Trophoblast cell (in vitro differentiated cells and primary cell): ENCODE measurements at regions not wholly inside any gene's neighbourhood (a gene's known extent, or its start where the extent isn't known, plus 50 kb on each side); places are given as distances from the start of the nearest gene placed in this dataset.

ENCODE experiments used
- DNase-seq, 2 donors: peaks; one replicate each; pipeline ENCODE4 v3.0.0-alpha.2; 2016
- H2AFZ ChIP-seq: 2 replicates; pipeline ENCODE4 v1.6.1; 2013; ENCODE audit warnings: low read length, moderate library complexity, mild to moderate bottlenecking; ENCODE audit not compliant: insufficient read depth, poor library complexity
- H2AK5ac ChIP-seq: 2 replicates; pipeline ENCODE4 v1.6.1; 2013; ENCODE audit warnings: mild to moderate bottlenecking, low read length
- H2BK120ac ChIP-seq: 2 replicates; pipeline ENCODE4 v1.6.1; 2013; ENCODE audit warnings: low read length, mild to moderate bottlenecking, moderate library complexity; ENCODE audit not compliant: insufficient read depth, poor library complexity
- H2BK12ac ChIP-seq: 2 replicates; pipeline ENCODE4 v1.6.1; 2013; ENCODE audit warnings: mild to moderate bottlenecking, low read length, moderate library complexity
- H2BK5ac ChIP-seq: 2 replicates; pipeline ENCODE4 v1.6.1; 2013; ENCODE audit warnings: low read length, low read depth, moderate library complexity, mild to moderate bottlenecking; ENCODE audit not compliant: poor library complexity
- H3K14ac ChIP-seq: 2 replicates; pipeline ENCODE4 v1.6.1; 2013; ENCODE audit warnings: mild to moderate bottlenecking, low read length
- H3K18ac ChIP-seq: 2 replicates; pipeline ENCODE4 v1.6.1; 2013; ENCODE audit warnings: mild to moderate bottlenecking, low read length
- H3K23ac ChIP-seq: 2 replicates; pipeline ENCODE4 v1.6.1; 2013; ENCODE audit warnings: low read length
- H3K27ac ChIP-seq: 2 replicates; pipeline ENCODE4 v1.5.1; 2013; ENCODE audit warnings: low read depth, mild to moderate bottlenecking, inconsistent platforms, low read length, moderate library complexity
- H3K27me3 ChIP-seq: 2 replicates; pipeline ENCODE4 v1.6.1; 2013; ENCODE audit warnings: inconsistent platforms, mild to moderate bottlenecking, low read length, moderate library complexity; ENCODE audit not compliant: insufficient read depth
- H3K36me3 ChIP-seq, 2 experiments: 1 replicate in 1 of 2; 2 replicates in 1 of 2; pipeline ENCODE4 v1.6.1; 2013; ENCODE audit warnings: low read length in 2 of 2, mild to moderate bottlenecking in 2 of 2, moderate library complexity in 1 of 2; ENCODE audit not compliant: insufficient read depth in 2 of 2, control insufficient read depth in 1 of 2
- H3K4ac ChIP-seq: 2 replicates; pipeline ENCODE4 v1.6.1; 2013; ENCODE audit warnings: low read depth, mild to moderate bottlenecking, low read length, moderate library complexity
- H3K4me1 ChIP-seq, 2 experiments: 1 replicate in 1 of 2; 2 replicates in 1 of 2; pipeline ENCODE4 v1.6.1; 2013; ENCODE audit warnings: low read length in 2 of 2, mild to moderate bottlenecking in 2 of 2, moderate library complexity in 1 of 2; ENCODE audit not compliant: insufficient read depth in 2 of 2, control insufficient read depth in 1 of 2
- H3K4me2 ChIP-seq: 2 replicates; pipeline ENCODE4 v1.6.1; 2013; ENCODE audit warnings: inconsistent platforms, mild to moderate bottlenecking, low read length, moderate library complexity
- H3K4me3 ChIP-seq: 2 replicates; pipeline ENCODE4 v1.5.1; 2013; ENCODE audit warnings: mild to moderate bottlenecking, low read depth, low read length, inconsistent platforms
- H3K79me1 ChIP-seq: one replicate; pipeline ENCODE4 v1.6.1; 2013; ENCODE audit warnings: low read length
- H3K79me2 ChIP-seq: 2 replicates; pipeline ENCODE4 v1.6.1; 2013; ENCODE audit warnings: low read length, mild to moderate bottlenecking; ENCODE audit not compliant: control insufficient read depth, insufficient read depth, poor library complexity
- H3K9ac ChIP-seq: 2 replicates; pipeline ENCODE4 v1.6.1; 2013; ENCODE audit warnings: mild to moderate bottlenecking, low read length
- H3K9me3 ChIP-seq: 2 replicates; pipeline ENCODE4 v1.6.1; 2013; ENCODE audit warnings: low read depth, mild to moderate bottlenecking, control low read depth, inconsistent platforms, low read length; ENCODE audit not compliant: insufficient read depth
- H4K12ac ChIP-seq: 2 replicates; pipeline ENCODE4 v1.6.1; 2013; ENCODE audit warnings: low read depth, mild to moderate bottlenecking, low read length, moderate library complexity
- H4K8ac ChIP-seq: 2 replicates; pipeline ENCODE4 v1.6.1; 2013; ENCODE audit warnings: low read depth, mild to moderate bottlenecking, low read length, moderate library complexity
- H4K91ac ChIP-seq: one replicate; pipeline ENCODE4 v1.6.1; 2013; ENCODE audit warnings: low read depth, mild to moderate bottlenecking, low read length, moderate library complexity
- WGBS: extraction: QIAGEN DNeasy Blood & Tissue Kit; methylation state at CpG from one replicate; pipeline ENCODE4 v1.1.7; 2013; ENCODE audit warnings: missing lambda C conversion rate; ENCODE audit not compliant: insufficient read length, insufficient coverage; ENCODE audit errors: extremely low coverage; 5-methylcytosine and 5-hydroxymethylcytosine counted together

GRCh38 chr7:41612798-41613197 is 90.1 kb downstream of the INHBA start:
- WGBS: 100% methylated on average over 1 of the region's 2 CpGs
- no peak overlapping the region for H4K8ac ChIP-seq

GRCh38 chr7:41612386-41612785 is 90.5 kb downstream of the INHBA start:
- no peak overlapping the region for H2AK5ac ChIP-seq
- no peaks in the 10 kb centered on the region for H3K27me3 ChIP-seq
- H3K23ac ChIP-seq: no peak overlapping the region
- no CpG with 5 or more reads among the region's 4 CpGs for WGBS
- no peak overlapping the region for H2BK5ac ChIP-seq
- H3K36me3 ChIP-seq: no peaks in the 10 kb centered on the region
- no peaks in the 10 kb centered on the region for H3K79me1 ChIP-seq
- H2BK120ac ChIP-seq: no peak overlapping the region
- no peak overlapping the region for H3K14ac ChIP-seq
- H3K4me2 ChIP-seq: no peak overlapping the region
- H2AFZ ChIP-seq: no peak overlapping the region
- no peak overlapping the region for H3K4ac ChIP-seq
- DNase-seq: no peak
- H3K9ac ChIP-seq: no peak overlapping the region
- H3K18ac ChIP-seq: no peak overlapping the region
- peaks cover 1% of the 10 kb centered on the region for H3K9me3 ChIP-seq
- no peak overlapping the region for H4K12ac ChIP-seq
- H3K79me2 ChIP-seq: no peaks in the 10 kb centered on the region
- no peaks in the 10 kb centered on the region for H3K4me1 ChIP-seq
- no peak overlapping the region for H2BK12ac ChIP-seq
- H3K27ac ChIP-seq: no peak overlapping the region
- no peak overlapping the region for H3K4me3 ChIP-seq
- no peak overlapping the region for H4K8ac ChIP-seq
- no peak overlapping the region for H4K91ac ChIP-seq

More at GRCh38 chr7:41612798-41613197, 90.1 kb downstream of the INHBA start:
- H4K91ac ChIP-seq: no peak overlapping the region
- H3K4me3 ChIP-seq: no peak overlapping the region
- no peak overlapping the region for H2AK5ac ChIP-seq
- DNase-seq: no peak
- H3K27me3 ChIP-seq: no peaks in the 10 kb centered on the region
- H3K9me3 ChIP-seq: peaks cover 1% of the 10 kb centered on the region
- no peak overlapping the region for H2BK5ac ChIP-seq
- H3K9ac ChIP-seq: no peak overlapping the region
- no peak overlapping the region for H3K4ac ChIP-seq
- H2BK12ac ChIP-seq: no peak overlapping the region
- no peaks in the 10 kb centered on the region for H3K79me1 ChIP-seq
- H3K4me2 ChIP-seq: no peak overlapping the region
- H3K18ac ChIP-seq: no peak overlapping the region
- H3K4me1 ChIP-seq: no peaks in the 10 kb centered on the region
- H3K14ac ChIP-seq: no peak overlapping the region
- no peak overlapping the region for H2AFZ ChIP-seq
- no peak overlapping the region for H2BK120ac ChIP-seq
- H3K79me2 ChIP-seq: no peaks in the 10 kb centered on the region
- no peak overlapping the region for H3K27ac ChIP-seq
- no peaks in the 10 kb centered on the region for H3K36me3 ChIP-seq
- no peak overlapping the region for H3K23ac ChIP-seq
- H4K12ac ChIP-seq: no peak overlapping the region

- Histone ChIP-seq H2BK12ac (no peak overlapping the region), H3K23ac (no peak overlapping the region), H3K14ac (no peak overlapping the region), H3K79me2 (no peaks in the 10 kb centered on the region), H2BK5ac (no peak overlapping the region), H4K12ac (no peak overlapping the region), H2BK120ac (no peak overlapping the region), H3K27ac (no peak overlapping the region), H3K4me1 (no peaks in the 10 kb centered on the region), H2AK5ac (no peak overlapping the region), H3K4me2 (no peak overlapping the region), H3K4ac (no peak overlapping the region), H3K9me3 (peaks cover 1% of the 10 kb centered on the region), H2AFZ (no peak overlapping the region), H3K27me3 (no peaks in the 10 kb centered on the region), H4K8ac (no peak overlapping the region), H3K18ac (no peak overlapping the region), H3K9ac (no peak overlapping the region), H4K91ac (no peak overlapping the region), H3K4me3 (no peak overlapping the region), H3K79me1 (no peaks in the 10 kb centered on the region), H3K36me3 (no peaks in the 10 kb centered on the region)
- no peak for DNase-seq
- no CpG with 5 or more reads among the region's 2 CpGs for WGBS
These were observed 94.4 kb downstream of the INHBA start for GRCh38 chr7:41608447-41608846.

- Histone ChIP-seq H4K12ac (no peak overlapping the region), H3K9ac (no peak overlapping the region), H2BK120ac (no peak overlapping the region), H3K9me3 (no peaks in the 10 kb centered on the region), H2BK5ac (no peak overlapping the region), H3K23ac (no peak overlapping the region), H2AFZ (no peak overlapping the region), H3K36me3 (no peaks in the 10 kb centered on the region), H3K4me2 (no peak overlapping the region), H3K79me1 (no peaks in the 10 kb centered on the region), H3K27ac (no peak overlapping the region), H3K4ac (no peak overlapping the region), H3K18ac (no peak overlapping the region), H2AK5ac (no peak overlapping the region), H2BK12ac (no peak overlapping the region), H3K4me3 (no peak overlapping the region), H3K14ac (no peak overlapping the region), H3K79me2 (no peaks in the 10 kb centered on the region), H4K91ac (no peak overlapping the region), H4K8ac (no peak overlapping the region), H3K4me1 (no peaks in the 10 kb centered on the region), H3K27me3 (no peaks in the 10 kb centered on the region)
- DNase-seq: no peak
- WGBS: no CpG with 5 or more reads among the region's 1 CpG
These were observed 98.9 kb downstream of the INHBA start for GRCh38 chr7:41603985-41604384.
